HEK293T (cell line): ENCODE measurements at regions not wholly inside any gene's neighbourhood (a gene's known extent, or its start where the extent isn't known, plus 50 kb on each side); places are given as distances from the start of the nearest gene placed in this dataset.
"Not testable (repeated sequence)": the region's sequence is repeated elsewhere in the genome, so short reads cannot be mapped to it uniquely, and the experiment has no call there.

Source experiments
- CTCF ChIA-PET: fragments of 350-600 bp; formaldehyde crosslinking; extraction: SDS; loops from one replicate; lab custom pipeline; 2021; ENCODE audit warnings: antibody characterized with exemption, inconsistent platforms; lab: Yijun Ruan, JAX
- POLR2A ChIA-PET: fragments of 350-600 bp; formaldehyde crosslinking; extraction: SDS; loops from one replicate; lab custom pipeline; 2020; ENCODE audit warnings: antibody characterized with exemption, inconsistent platforms; lab: Yijun Ruan, JAX
- DNase-seq: peaks from one replicate; pipeline ENCODE4 v3.0.0; 2012; ENCODE audit warnings: mixed read lengths; ENCODE audit errors: extremely low spot score
- ARNT ChIP-seq: fragments of 450-650 bp; IDR thresholded peaks from 2 replicates; pipeline ENCODE4 v1.6.1; 2017; ENCODE audit warnings: mild to moderate bottlenecking
- BHLHE40 ChIP-seq: fragments of 450-650 bp; IDR thresholded peaks from 2 replicates; pipeline ENCODE4 v1.6.1; 2016; ENCODE audit warnings: mild to moderate bottlenecking, moderate library complexity, borderline replicate concordance
- CTBP1 ChIP-seq: fragments of 450-650 bp; IDR thresholded peaks from 2 replicates; pipeline ENCODE4 v1.6.1; 2016; ENCODE audit warnings: borderline replicate concordance
- ELF4 ChIP-seq: fragments of 450-650 bp; IDR thresholded peaks from 2 replicates; pipeline ENCODE4 v1.6.1; 2017; ENCODE audit warnings: antibody characterized with exemption
- FOXA1 ChIP-seq: fragments of 450-650 bp; IDR thresholded peaks from 2 replicates; pipeline ENCODE4 v1.6.1; 2016; ENCODE audit warnings: mild to moderate bottlenecking
- FOXK2 ChIP-seq: fragments of 450-650 bp; IDR thresholded peaks from 2 replicates; pipeline ENCODE4 v1.6.1; 2016; ENCODE audit warnings: mild to moderate bottlenecking
- FOXM1 ChIP-seq: fragments of 450-650 bp; IDR thresholded peaks from 2 replicates; pipeline ENCODE4 v1.6.1; 2017; ENCODE audit warnings: mild to moderate bottlenecking, borderline replicate concordance
- HDGF ChIP-seq: fragments of 450-650 bp; IDR thresholded peaks from 2 replicates; pipeline ENCODE4 v1.6.1; 2017; ENCODE audit warnings: antibody characterized with exemption, borderline replicate concordance
- L3MBTL2 ChIP-seq: fragments of 450-650 bp; conservative IDR thresholded peaks from 2 replicates; pipeline ENCODE4 v1.6.1; 2016; ENCODE audit warnings: mild to moderate bottlenecking
- LEF1 ChIP-seq: fragments of 450-650 bp; IDR thresholded peaks from 2 replicates; pipeline ENCODE4 v1.6.1; 2017; ENCODE audit warnings: mild to moderate bottlenecking, borderline replicate concordance
- NFRKB ChIP-seq: fragments of 450-650 bp; IDR thresholded peaks from 2 replicates; pipeline ENCODE4 v1.6.1; 2016; ENCODE audit warnings: mild to moderate bottlenecking, moderate library complexity
- PKNOX1 ChIP-seq: fragments of 450-650 bp; IDR thresholded peaks from 2 replicates; pipeline ENCODE4 v1.6.1; 2016
- SP1 ChIP-seq: fragments of 450-650 bp; IDR thresholded peaks from 2 replicates; pipeline ENCODE4 v1.6.1; 2017
- SUZ12 ChIP-seq: fragments of 450-650 bp; IDR thresholded peaks from 2 replicates; pipeline ENCODE4 v1.6.1; 2016; ENCODE audit warnings: mild to moderate bottlenecking
- TARDBP ChIP-seq: fragments of 450-650 bp; IDR thresholded peaks from 2 replicates; pipeline ENCODE4 v1.6.1; 2016
- ZNF384 ChIP-seq: fragments of 450-650 bp; IDR thresholded peaks from 2 replicates; pipeline ENCODE4 v1.6.1; 2016

DNA sequence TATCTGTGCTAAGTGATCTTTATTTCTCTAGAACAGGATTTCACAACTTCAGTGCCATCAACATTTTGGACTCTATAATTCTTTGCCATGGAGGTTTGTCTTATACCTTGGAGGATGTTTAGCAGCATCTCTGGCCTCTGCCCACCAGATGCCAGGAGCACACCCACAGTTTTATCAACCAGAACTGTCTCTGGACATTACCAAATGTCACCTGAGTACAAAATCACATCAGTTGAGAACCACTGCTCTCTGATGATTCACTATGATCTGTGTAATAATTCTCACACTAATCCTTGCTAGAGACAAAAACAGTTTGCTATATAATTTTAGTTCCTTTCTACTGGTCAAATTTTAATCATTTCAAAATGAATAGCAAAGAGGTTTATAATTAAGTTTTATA is 102.8 kb upstream of the AMZ2 start:
- POLR2A ChIA-PET, result no interaction called here
- no peak for TF ChIP-seq FOXA1
- no peak for TF ChIP-seq SUZ12
- TF ChIP-seq ARNT, result no peak
- no peak for TF ChIP-seq NFRKB
- TF ChIP-seq TARDBP, result no peak
- no peak for TF ChIP-seq ZNF384
- no peak for TF ChIP-seq FOXM1
- CTCF ChIA-PET, result interaction anchor here (0.7 kb wide), 1 partner anchor 256 kb away, joined by 3 read pairs; no protein-coding TSS in a partner anchor
- DNase-seq, result no peak

DNA sequence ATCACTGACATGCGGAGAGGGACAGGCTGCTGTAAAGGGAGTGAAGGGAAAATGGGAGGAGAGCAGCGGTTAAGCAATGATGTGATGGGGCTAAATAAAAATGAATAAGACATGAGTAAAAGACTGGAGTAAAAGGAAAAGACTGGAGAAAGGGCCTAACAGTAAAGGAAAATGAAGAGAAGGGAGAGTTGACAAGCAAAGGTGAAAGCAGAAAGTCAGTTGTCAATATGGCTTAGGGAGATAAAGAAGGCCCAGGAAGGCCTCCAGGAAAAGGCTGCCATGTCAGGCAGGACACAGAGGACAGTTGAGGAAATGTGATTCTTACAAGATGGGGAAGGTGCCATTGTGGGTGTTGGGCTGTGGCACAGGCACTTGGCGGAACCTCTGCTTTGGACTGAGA is 98.9 kb upstream of the AMZ2 start:
- no peak for DNase-seq
- CTCF ChIA-PET, result no interaction called here
- no peak for TF ChIP-seq SUZ12
- no peak for TF ChIP-seq SP1
- no peak for TF ChIP-seq ELF4
- no peak for TF ChIP-seq ARNT
- no peak for TF ChIP-seq BHLHE40
- TF ChIP-seq NFRKB, result no peak
- TF ChIP-seq L3MBTL2, result no peak
- no peak for TF ChIP-seq HDGF
- TF ChIP-seq TARDBP, result no peak
- no peak for TF ChIP-seq FOXM1
- TF ChIP-seq LEF1, result no peak
- no peak for TF ChIP-seq CTBP1
- TF ChIP-seq FOXA1, result no peak
- no peak for TF ChIP-seq FOXK2
- no peak for TF ChIP-seq ZNF384
- no peak for TF ChIP-seq PKNOX1
- POLR2A ChIA-PET, result no interaction called here

GRCh38 chr17:68152161-68152571 is 95.7 kb upstream of the AMZ2 start:
- ChIA-PET CTCF (no interaction called here), POLR2A (interaction anchor here (1.0 kb wide), 1 partner anchor 116 kb away, joined by 3 read pairs; no protein-coding TSS in a partner anchor)
- no peak for DNase-seq
- TF ChIP-seq ELF4 (no peak), CTBP1 (no peak), FOXA1 (no peak), PKNOX1 (no peak), ARNT (no peak)

- ChIA-PET CTCF (no interaction called here), POLR2A (no interaction called here)
These were observed 92.2 kb upstream of the AMZ2 start for GRCh38 chr17:68155692-68156091.

DNA sequence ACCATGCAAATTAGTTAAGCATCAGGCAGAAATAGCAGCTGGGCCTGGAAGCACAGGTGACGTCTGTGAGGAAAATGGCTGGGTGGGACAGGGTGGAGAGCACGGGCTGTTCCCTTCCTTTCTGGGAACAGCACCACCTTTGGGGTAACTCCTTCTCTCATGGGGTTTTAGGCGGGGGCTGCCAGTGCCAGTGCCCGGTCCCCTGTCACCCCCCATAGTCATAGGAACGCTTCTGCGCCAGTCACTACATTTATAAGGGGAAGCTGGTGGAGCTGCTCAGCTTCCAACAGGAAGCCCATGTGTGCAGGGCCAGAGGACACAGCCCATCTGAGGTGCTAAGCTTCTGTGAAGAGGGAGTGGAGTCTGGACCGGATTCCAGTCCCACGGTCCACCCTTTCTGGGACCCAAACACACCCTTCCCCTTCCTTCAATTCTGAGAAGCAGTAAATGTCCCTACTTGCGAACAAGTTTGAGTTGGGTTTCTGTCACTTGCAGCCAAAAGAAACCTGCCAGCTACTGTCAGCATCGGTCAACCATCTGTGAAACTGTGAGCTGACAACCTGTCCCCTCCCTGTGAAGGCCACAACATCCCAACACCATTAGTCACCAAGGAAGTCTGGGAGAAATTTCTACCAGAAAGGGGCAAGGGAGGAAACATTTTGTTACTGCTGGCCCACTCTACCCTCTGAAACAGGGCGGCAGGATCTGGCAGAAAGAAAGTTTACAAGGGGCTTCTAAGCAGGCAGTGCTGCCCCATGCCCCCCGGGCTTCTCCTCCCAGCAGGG is 86.0 kb upstream of the AMZ2 start:
- POLR2A ChIA-PET, result interaction anchor here (1.6 kb wide), 1 partner anchor 86 kb away, joined by 4 read pairs; the partner anchor contains the start of gene AMZ2
- TF ChIP-seq FOXK2, result no peak
- TF ChIP-seq CTBP1, result no peak
- TF ChIP-seq PKNOX1, result no peak
- TF ChIP-seq NFRKB, result no peak
- no peak for TF ChIP-seq ZNF384
- TF ChIP-seq L3MBTL2, result no peak
- no peak for TF ChIP-seq FOXM1
- no peak for TF ChIP-seq TARDBP
- TF ChIP-seq HDGF, result no peak
- no peak for TF ChIP-seq LEF1
- no peak for TF ChIP-seq ELF4
- TF ChIP-seq SP1, result no peak
- TF ChIP-seq ARNT, result no peak
- CTCF ChIA-PET, result no interaction called here
- no peak for DNase-seq

More at GRCh38 chr17:68155692-68156091, 92.2 kb upstream of the AMZ2 start:
- no peak for TF ChIP-seq CTBP1
- no peak for DNase-seq

DNA sequence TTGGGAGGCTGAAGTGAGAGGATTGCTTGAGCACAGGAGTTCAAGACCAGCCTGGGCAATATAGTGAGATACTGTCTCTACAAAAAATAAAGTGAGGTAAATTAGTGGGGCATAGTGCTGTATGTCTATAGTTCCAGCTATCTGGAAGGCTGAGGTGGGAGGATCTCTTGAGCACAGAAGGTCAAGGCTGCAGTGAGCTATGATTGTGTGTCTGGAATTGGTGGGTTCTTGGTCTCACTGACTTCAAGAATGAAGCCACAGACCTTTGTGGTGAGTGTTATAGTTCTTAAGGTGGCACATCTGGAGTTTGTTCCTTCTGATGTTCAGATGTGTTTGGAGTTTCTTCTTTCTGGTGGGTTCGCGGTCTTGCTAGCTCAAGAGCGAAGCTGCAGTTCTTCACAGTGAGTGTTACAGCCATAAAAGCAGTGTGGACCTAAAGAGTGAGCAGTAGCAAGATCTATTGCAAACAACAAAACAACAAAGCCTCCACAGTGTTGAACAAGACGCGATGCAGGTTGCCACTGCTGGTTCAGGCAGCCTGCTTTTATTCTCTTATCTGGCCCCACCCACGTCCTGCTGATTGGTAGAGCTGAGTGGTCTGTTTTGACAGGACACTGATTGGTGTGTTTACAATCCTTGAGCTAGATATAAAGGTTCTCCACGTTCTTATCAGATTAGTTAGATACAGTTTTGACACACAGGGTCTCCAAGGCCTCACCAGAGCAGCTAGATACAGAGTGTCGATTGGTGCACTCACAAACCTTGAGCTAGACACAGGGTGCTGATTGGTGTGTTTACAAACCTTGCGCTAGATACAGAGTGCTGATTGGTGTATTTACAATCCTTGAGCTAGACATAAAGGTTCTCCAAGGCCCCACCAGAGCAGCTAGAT is 79.3 kb upstream of the AMZ2 start:
- DNase-seq, POLR2A ChIA-PET: not testable (repeated sequence)
- CTCF ChIA-PET, result interaction anchor here (0.6 to 0.9 kb wide), 3 partner anchors 32 to 129 kb away, joined by 3 to 7 read pairs (median 5); no protein-coding TSS in a partner anchor

DNA sequence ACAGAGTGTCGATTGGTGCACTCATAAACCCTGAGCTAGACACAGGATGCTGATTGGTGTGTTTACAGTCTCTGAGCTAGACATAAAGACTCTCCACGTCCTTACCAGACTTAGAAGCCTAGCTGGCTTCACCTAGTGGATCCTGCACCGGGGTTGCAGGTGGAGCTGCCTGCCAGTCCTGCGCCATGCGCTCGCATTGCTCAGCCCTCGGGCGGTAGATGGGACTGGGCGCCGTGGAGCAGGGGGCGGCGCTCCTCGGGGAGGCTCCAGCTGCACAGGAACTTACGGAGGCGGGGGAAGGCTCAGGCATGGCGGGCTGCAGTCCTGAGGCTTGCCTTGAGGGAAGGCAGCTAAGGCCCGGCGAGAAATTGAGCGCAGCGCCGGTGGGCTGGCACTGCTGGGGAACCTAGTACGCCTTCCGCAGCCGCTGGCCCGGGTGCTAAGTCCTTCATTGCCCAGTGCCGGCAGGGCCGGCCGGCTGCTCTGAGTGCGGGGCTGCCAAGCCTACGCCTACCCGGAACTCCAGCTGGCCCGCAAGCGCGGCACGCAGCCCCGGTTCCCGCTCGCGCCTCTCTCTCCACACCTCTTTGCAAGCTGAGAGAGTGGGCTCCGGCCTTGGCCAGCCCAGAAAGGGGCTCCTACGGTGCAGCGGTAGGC is 78.5 kb upstream of the AMZ2 start:
- DNase-seq, POLR2A ChIA-PET: not testable (repeated sequence)
- CTCF ChIA-PET, result interaction anchor here (0.9 kb wide), 1 partner anchor 31 kb away, joined by 3 read pairs; no protein-coding TSS in a partner anchor
